Endothelial cell of umbilical vein (primary cell): ENCODE measurements at regions not wholly inside any gene's neighbourhood (a gene's known extent, or its start where the extent isn't known, plus 50 kb on each side); places are given as distances from the start of the nearest gene placed in this dataset.

Source experiments
- CTCF ChIP-seq, 2 donors: IDR thresholded peaks; 1 replicate in 1 of 2; 2 replicates in 1 of 2; pipeline ENCODE4 v1.5.1; 2011; ENCODE audit warnings: low read length in 2 of 2, mild to moderate bottlenecking in 2 of 2, moderate library complexity in 2 of 2, control low read depth in 1 of 2, inconsistent platforms in 1 of 2, low read depth in 1 of 2; ENCODE audit not compliant: insufficient read depth in 1 of 2; ENCODE audit errors: extremely low read depth in 1 of 2
- EZH2 ChIP-seq: IDR thresholded peaks from 2 replicates; pipeline ENCODE4 v1.6.1; 2012; ENCODE audit warnings: borderline replicate concordance, low read depth, mild to moderate bottlenecking, moderate library complexity, low read length, inconsistent platforms; ENCODE audit not compliant: severe bottlenecking
- FOS ChIP-seq: IDR thresholded peaks from 2 replicates; pipeline ENCODE4 v1.6.1; 2011; ENCODE audit warnings: mild to moderate bottlenecking, low read length, moderate library complexity, borderline replicate concordance; ENCODE audit not compliant: insufficient read depth
- JUN ChIP-seq: IDR thresholded peaks from 2 replicates; pipeline ENCODE4 v1.6.1; 2011; ENCODE audit warnings: borderline replicate concordance, low read depth; ENCODE audit not compliant: insufficient read length, insufficient read depth
- MAX ChIP-seq: IDR thresholded peaks from 2 replicates; pipeline ENCODE4 v1.6.1; 2011; ENCODE audit not compliant: insufficient read depth, insufficient read length
- MYC ChIP-seq: IDR thresholded peaks from one replicate; pipeline ENCODE4 v1.6.1; 2011; ENCODE audit warnings: mild to moderate bottlenecking, low read depth, low read length
- POLR2A ChIP-seq: IDR thresholded peaks from 2 replicates; pipeline ENCODE4 v1.6.1; 2012; ENCODE audit warnings: low read depth, mild to moderate bottlenecking, control low read depth, low read length
- POLR2AphosphoS5 ChIP-seq: IDR thresholded peaks from 2 replicates; pipeline ENCODE4 v1.6.1; 2012; ENCODE audit warnings: low read depth, mild to moderate bottlenecking, control low read depth, low read length, moderate library complexity; ENCODE audit not compliant: insufficient read depth

DNA sequence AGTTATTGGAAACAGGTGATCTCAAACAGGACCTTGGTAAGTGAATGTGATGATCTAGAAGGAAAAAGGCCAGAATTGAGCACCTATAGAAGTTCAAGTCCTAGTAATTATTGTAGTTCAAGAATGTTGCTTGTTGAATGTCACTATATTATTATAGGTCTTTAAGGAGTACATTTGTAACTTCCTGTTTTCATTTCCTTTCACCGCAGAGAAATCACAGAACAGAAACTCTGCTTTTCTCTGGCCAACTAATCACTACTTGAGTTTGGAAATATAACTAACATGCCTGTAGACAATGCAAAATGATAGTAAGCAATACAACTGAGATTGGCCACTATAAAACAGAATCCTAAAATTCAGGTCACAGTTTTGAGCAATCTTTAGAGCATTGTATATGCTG, 61.8 kb upstream of the EFEMP1 start:
- TF ChIP-seq CTCF (IDR thresholded peaks at IDR 0.05; ENCODE audit: extremely low read depth in 1 of 2, insufficient read depth in 1 of 2, low read depth in 1 of 2, low read length in 2 of 2): no peak
- TF ChIP-seq EZH2: no peak
- no peak for TF ChIP-seq MAX
- no peak for TF ChIP-seq POLR2A
- TF ChIP-seq POLR2AphosphoS5: peak; percentile 37
- no peak for TF ChIP-seq FOS
- peak; percentile 5 for TF ChIP-seq JUN
- TF ChIP-seq MYC: no peak
